ENCODE measurements at regions not wholly inside any gene's neighbourhood (a gene's known extent, or its start where the extent isn't known, plus 50 kb on each side); places are given as distances from the start of the nearest gene placed in this dataset.

- TF ChIP-seq CTCF (IDR thresholded peaks at IDR 0.05; ENCODE audit: low read depth, low read length, poor library complexity, severe bottlenecking) (no peak), EZH2phosphoT487 (IDR thresholded peaks at IDR 0.05; ENCODE audit: borderline replicate concordance, low read length) (no peak)
Observed at GRCh38 chr16:65758620-65759019, 607.9 kb upstream of the CDH5 start.

Data from DOHH2 (cell line).